ENCODE measurements at regions not wholly inside any gene's neighbourhood (a gene's known extent, or its start where the extent isn't known, plus 50 kb on each side); places are given as distances from the start of the nearest gene placed in this dataset.
"Not testable (repeated sequence)": the region's sequence is repeated elsewhere in the genome, so short reads cannot be mapped to it uniquely, and the experiment has no call there.

DNA sequence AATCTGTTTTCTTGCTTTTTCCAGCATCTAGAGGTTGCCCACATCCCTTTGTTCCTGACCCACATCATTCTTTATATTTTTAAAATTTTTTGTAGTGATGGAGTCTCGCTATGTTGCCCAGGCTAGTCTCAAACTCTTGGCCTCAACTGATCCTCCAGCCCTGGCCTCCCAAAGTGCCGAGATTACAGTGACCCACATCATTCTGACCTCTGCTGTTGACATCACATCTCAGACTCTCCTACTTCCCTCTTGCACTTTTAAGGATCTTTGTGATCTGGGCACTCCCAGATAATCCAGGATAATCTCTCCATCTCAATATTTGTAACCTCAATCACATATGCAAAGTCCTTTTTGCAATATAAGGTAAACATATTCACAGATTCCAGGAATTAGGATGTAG lies 266.6 kb downstream of the MEX3B start:
- no peak for DNase-seq (ENCODE audit: low read depth in 4 of 4, low spot score in 1 of 4)

DNA sequence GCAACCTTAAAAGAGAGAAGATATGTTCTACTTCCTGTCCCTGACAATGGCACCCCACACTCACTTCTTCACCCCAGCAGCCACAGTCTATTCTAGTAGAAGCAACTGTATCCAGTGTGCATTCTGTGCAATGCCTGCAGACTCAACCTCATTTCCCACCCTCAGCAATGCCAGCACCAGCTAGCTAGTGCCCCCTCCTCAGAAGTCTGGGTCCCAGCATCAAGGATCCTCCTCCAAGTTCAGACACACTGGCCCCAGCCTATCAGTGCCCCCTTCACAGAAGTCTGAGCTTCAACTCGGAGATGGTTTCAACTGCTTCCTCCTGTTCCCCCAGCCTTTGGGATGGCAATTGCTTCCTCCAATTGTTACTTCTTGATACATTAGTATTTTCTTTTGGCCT lies 268.3 kb downstream of the MEX3B start:
- DNase-seq (ENCODE audit: low read depth in 4 of 4, low spot score in 1 of 4) = no peak

DNA sequence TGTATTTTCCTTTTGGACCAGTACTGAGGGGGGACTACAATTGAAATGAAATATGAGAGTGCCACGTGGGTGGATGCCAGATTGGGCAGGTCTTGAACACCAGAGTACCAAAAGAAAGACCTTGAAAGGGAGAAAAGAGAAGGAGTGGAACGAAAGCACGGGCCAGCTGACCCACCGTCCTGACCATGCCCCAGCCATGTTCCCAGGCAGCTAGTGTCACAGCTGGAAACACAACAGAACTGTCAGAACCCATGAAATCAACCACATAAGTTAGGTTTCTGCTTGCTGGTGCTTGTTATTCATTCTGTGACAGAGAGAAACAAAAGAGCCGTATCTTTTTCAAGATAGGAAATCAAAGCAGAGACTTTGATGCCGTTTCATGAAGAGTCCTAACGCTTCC lies 268.8 kb downstream of the MEX3B start:
- DNase-seq (ENCODE audit: low read depth in 4 of 4, low spot score in 1 of 4) = no peak

DNA sequence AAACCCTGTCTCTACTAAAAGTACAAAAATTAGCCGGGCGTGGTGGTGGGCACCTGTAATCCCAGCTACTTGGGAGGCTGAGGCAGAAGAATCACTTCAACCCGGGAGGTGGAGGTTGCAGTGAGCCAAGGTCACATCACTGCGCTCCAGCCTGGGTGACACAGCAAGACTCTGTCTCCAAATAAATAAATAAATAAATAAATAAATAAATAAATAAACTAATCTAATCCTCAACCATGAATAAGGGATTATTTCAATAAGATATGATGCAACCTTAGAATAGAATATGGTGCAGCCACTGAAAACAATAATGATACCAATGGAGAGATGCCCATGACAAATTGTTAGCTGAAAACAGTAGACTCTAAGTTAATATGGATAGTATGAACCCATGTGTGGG lies 270.0 kb downstream of the MEX3B start:
- not testable (repeated sequence) for DNase-seq (ENCODE audit: low read depth in 4 of 4, low spot score in 1 of 4)

DNA sequence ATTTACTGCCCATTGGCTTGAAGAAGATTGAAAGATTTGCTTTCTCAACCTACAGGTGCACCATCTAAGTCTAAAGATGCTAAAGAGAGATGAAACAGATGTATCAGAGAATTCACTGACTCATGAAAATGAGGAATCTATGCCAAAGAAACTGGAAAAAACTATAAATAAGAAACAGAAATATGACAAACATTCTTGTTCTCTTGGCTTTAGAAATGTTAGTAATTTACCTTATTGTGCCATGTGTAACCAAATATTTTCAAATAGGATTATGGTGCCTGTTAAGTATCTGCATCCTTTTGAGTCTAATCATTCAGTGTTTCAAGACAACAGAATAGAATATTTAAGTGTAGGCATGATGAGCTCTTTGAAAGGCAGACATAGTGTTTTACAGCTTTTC lies 271.5 kb downstream of the MEX3B start:
- DNase-seq (ENCODE audit: low read depth in 4 of 4, low spot score in 1 of 4) = no peak

DNA sequence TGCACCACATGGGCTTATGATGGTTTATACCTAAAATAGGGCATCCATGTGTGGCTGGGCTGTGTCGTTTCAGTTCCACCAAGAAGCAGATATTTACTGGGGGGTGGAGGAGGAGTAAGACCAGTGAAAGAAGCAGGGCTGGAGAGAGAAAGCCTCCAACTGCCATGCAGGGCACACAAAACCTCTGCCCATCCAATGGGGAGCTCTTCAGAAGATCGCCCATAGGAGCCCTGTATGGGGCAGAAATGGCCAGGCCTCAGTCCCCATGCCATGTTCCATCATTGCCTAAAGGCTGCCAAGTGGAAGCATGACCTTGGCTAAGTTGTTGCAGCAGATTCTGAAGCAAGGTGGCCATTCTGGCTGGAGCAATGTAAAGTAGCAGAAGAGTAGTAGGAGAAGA lies 277.0 kb downstream of the MEX3B start:
- no peak for DNase-seq (ENCODE audit: low read depth in 4 of 4, low spot score in 1 of 4)

- no peak for DNase-seq (ENCODE audit: low read depth in 4 of 4, low spot score in 1 of 4)
Measured at GRCh38 chr15:81766829-81767475, 278.9 kb downstream of the MEX3B start.

GRCh38 chr15:81765816-81766215 lies 280.0 kb downstream of the MEX3B start:
- no peak for DNase-seq (ENCODE audit: low read depth in 4 of 4, low spot score in 1 of 4)

DNA sequence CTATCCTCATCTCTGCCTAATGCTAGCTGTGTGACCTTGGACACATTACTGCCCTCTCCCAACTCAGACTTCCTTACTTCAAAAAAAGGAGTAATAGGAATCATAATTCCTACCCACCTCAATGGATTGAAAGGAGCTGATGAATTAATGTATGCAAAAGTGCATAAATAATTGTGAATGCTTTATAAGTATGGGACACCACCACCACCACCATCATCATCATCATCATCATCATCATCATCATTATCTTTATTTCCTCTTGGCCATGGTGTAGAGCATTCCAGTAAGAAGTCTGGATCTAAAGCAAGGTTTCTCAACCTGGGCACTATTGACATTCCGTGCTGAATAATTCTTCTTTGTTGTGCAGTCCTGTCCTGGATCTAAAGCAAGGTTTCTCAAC lies 282.5 kb downstream of the MEX3B start:
- DNase-seq (ENCODE audit: low read depth in 4 of 4, low spot score in 1 of 4) = no peak

DNA sequence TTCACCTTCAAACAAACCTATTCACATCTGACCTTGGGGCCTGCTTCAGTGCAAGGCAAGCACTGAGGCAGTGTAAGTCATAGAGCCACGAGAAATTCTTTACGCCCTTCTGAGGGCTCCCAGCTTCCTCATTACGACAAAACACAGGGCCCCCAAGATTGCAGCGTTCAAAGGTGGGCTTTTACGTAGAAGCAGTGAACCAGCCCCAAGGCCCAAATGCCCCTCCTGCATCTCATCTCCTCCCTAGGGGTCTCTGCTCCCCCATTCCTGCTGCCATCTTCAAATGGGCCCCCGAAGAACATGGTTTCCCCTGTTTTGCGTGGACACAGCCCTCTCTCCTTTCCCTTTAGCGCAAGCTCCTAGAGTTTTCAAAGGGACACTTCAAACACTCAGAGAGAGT lies 285.1 kb downstream of the MEX3B start:
- no peak for DNase-seq (ENCODE audit: low read depth in 4 of 4, low spot score in 1 of 4)

DNA sequence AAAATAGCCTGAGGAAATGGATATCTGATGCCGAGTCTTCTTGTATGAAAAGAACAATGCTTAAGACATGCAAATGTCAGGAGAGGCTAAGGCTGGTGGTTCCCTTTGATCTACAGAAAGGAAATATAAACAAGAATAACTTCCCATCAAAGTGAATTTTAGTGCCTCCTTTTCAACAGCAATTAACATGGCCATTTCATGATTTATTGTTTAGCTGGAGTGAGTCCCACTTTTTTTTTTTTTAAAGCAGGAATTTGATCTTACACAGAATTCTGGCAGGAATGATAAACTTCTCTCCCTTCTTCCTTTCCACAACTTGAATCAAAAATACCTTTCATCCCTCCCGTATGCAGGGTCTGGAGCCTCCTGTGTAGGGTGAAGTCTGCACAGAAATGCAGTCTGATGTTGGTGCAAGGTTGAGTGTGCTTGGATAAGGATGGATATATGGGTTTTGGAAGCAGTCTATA lies 287.0 kb downstream of the MEX3B start:
- no peak for DNase-seq (ENCODE audit: low read depth in 4 of 4, low spot score in 1 of 4)

- no peak for DNase-seq (ENCODE audit: low read depth in 4 of 4, low spot score in 1 of 4)
Measured at GRCh38 chr15:81755626-81756025, 290.2 kb downstream of the MEX3B start.

GRCh38 chr15:81754078-81754477 lies 291.7 kb downstream of the MEX3B start:
- no peak for DNase-seq (ENCODE audit: low read depth in 4 of 4, low spot score in 1 of 4)

DNA sequence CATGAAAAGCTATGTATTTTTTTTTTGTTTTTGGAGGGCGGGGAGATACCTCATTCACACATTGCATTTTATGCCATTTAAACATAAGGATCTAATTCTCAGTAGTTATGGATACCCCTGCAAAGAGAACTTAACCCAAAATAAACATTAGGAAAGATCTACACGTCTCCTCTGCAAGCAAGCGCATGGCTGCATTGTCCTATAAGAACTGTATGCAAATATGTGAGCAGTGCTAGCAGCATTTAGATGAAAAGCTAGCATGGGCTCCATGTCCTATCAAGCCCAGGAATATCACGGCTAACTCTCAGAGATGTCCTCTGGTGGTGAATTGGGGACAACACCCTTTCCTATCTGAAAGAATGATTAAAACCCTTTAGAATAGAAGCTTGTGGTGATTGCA lies 292.8 kb downstream of the MEX3B start:
- no peak for DNase-seq (ENCODE audit: low read depth in 4 of 4, low spot score in 1 of 4)

DNA sequence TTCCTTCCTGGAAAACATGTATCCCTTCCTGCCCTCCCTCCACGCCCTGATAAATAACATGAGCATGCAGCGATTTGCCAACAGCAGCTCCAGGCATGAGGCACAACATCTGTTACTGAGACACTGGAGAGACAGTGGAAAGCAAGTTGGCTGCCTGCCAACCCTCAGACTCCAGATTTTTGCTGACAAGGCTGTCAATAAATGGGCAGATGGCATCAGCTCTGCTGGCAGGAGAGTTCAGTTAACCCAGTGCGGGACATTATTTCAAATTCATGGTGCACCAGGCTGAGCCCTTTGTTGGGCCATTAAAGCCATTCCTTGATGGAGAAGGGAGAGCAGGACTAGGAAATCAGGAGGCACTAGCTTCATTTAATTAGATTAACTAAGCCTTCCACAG lies 293.3 kb downstream of the MEX3B start:
- DNase-seq (ENCODE audit: low read depth in 4 of 4, low spot score in 1 of 4) = no peak

DNA sequence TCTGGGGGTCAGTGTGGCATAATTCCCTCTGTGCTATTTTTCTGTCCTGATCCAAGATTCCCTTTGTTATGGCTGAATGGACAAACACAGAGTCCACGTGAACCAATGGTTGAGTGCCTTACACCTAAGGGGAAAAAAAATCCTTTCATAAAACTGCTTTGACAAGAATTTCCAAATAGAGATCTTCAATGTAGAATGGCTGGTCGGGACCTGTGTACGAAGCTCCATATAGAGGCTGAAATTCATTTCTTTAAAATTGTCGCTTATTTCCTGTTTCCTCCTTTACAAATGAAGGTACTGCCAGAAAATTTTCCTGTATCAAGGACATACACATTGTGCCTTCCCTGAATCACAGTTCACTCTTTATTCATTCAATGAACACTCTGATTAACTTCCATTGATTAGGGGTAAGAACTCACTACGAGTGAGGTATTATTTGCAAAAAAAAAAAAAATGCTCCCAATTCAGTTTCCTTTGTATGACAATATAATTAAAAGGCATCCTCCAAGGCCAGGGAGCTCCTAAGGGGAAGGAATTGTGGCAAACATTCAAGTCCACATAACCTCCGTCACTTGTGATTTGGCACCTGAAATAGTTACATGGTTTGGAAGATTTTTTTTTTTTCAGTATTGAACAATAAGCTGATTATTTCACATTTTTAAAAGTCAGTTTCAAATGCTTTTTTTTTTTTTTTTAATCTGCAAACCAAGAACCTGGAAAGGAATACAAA lies 293.8 kb downstream of the MEX3B start:
- DNase-seq (ENCODE audit: low read depth in 4 of 4, low spot score in 1 of 4) = no peak

GRCh38 chr15:81751256-81751655 lies 294.6 kb downstream of the MEX3B start:
- DNase-seq (ENCODE audit: low read depth in 4 of 4, low spot score in 1 of 4) = no peak

DNA sequence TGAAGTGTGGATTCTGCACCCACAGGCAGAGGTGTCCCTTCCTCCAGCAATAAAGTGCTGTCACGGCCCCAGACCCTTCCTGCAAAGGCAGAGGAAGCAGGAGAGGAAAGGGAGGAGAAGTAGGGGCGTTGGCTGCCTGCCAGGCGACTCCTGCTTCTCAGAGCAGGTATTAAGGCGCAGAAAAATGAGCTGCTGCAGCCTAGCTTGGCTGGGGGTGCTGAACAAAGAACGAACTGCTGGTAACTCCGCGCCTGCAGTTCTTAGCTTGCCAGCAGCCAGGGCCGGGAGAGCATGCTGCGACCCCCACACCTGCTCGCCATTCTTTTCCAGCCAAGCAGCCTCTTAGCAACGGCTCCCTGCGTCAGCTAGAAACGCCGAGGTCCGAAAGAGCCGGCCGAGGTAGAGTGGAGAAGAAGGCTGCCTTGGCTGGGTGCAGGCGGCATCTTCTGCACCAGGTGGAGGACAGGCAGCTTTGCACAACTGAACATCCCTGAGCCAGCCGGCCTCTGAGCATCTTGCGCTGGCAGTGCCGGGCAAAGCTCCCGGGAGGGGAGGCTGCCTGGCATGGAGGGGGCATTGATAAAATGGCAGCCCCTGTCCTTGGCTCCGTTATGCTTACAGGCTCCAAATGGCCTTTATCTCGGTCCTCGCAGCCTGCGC lies 296.0 kb downstream of the MEX3B start:
- DNase-seq (ENCODE audit: low read depth in 4 of 4, low spot score in 1 of 4) = no peak

DNA sequence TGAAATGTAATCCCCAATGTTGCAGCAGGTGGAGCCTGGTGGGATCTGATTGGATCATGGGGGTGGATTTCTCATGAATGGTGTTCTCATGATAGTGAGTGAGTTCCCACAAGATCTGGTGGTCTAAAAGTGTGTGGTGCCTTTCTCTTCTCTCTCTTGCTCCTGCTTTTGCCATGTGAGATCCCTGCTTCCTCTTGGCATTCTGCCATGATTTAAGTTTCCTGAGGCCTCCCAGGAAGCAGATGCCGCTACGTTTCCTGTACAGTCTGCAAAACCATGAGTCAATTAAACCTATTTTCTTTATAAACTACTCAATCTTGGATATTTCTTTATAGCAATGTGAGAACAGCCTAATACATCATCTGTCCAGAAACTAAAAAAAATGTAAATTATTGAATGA lies 298.3 kb downstream of the MEX3B start:
- DNase-seq (ENCODE audit: low read depth in 4 of 4, low spot score in 1 of 4) = no peak

DNA sequence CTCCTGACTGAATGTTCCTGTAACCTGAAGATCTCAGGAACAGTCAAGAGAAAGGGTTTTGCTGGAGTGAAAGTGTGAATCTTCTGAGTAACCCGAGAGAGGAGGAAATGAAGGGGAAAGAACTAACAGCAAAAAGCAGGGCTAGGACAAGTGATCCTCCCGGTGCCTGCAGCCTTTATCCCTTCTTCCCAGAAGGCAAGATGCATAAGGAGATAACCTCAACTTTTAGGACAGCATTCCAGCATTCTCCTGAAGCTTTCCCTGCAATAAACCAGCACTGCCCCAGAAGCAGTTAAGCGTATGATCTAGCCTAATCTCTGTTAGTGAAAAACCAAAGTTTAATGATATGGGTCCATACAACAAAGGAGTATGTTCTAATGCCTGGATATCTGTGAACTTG lies 298.8 kb downstream of the MEX3B start:
- no peak for DNase-seq (ENCODE audit: low read depth in 4 of 4, low spot score in 1 of 4)

DNA sequence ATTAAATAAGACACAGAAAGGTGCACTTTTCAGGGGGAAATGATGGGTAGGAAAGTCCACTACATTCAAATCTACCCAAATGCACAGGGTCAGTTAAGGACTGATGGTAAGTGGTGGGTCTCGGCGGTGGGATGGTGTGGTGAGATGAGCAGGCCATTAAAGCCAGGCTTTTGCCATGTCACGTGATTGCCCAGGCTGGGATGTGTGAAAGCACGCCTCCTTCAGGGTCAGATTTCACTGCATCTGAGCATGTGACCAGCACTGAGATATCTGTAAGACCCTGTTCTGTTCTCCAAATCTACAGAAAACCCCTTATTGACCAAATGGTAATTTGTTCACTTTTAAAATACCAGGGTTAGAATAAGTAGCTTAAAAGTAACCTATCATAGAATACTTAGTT lies 301.5 kb downstream of the MEX3B start:
- no peak for DNase-seq (ENCODE audit: low read depth in 4 of 4, low spot score in 1 of 4)

GRCh38 chr15:81740416-81740815 lies 305.4 kb downstream of the MEX3B start:
- DNase-seq (ENCODE audit: low read depth in 4 of 4, low spot score in 1 of 4) = no peak
